Fibroblast of lung (primary cell): ENCODE measurements at regions not wholly inside any gene's neighbourhood (a gene's known extent, or its start where the extent isn't known, plus 50 kb on each side); places are given as distances from the start of the nearest gene placed in this dataset.

Source experiments
- DNase-seq, 2 donors: peaks; one replicate each; pipeline versions ENCODE4 v3.0.0 to v3.0.0-alpha.2; 2010; ENCODE audit warnings: low read depth in 2 of 2
- H2AFZ ChIP-seq: 2 replicates; pipeline ENCODE4 v1.5.1; 2012; ENCODE audit warnings: low read length, control low read depth, inconsistent platforms
- H3K27ac ChIP-seq: 2 replicates; pipeline ENCODE4 v1.5.1; 2011; ENCODE audit warnings: low read length, control low read depth; ENCODE audit not compliant: insufficient read depth
- H3K27me3 ChIP-seq: 2 replicates; pipeline ENCODE4 v1.5.1; 2011; ENCODE audit warnings: mild to moderate bottlenecking, low read length; ENCODE audit not compliant: control insufficient read depth, insufficient read depth
- H3K36me3 ChIP-seq: 2 replicates; pipeline ENCODE4 v1.5.1; 2011; ENCODE audit warnings: low read length; ENCODE audit not compliant: control insufficient read depth, insufficient read depth
- H3K4me1 ChIP-seq: 2 replicates; pipeline ENCODE4 v1.5.1; 2011; ENCODE audit warnings: low read length; ENCODE audit not compliant: control insufficient read depth, insufficient read depth; ENCODE audit errors: extremely low read depth
- H3K4me2 ChIP-seq: 2 replicates; pipeline ENCODE4 v1.5.1; 2011; ENCODE audit warnings: low read length, control low read depth; ENCODE audit not compliant: insufficient read depth; ENCODE audit errors: extremely low read depth
- H3K4me3 ChIP-seq, 4 experiments: fragments of 200-600 bp in 1 of 4; sonication (generic) in 1 of 4; replicated peaks in 1 of 4; 2 replicates each; pipeline ENCODE4 v1.5.1; 2011 to 2016; ENCODE audit warnings: low read length in 4 of 4, low read depth in 3 of 4, mild to moderate bottlenecking in 3 of 4, control low read depth in 2 of 4, inconsistent platforms in 1 of 4, mixed read lengths in 1 of 4; ENCODE audit not compliant: insufficient read depth in 1 of 4; ENCODE audit errors: control extremely low read depth in 1 of 4
- H3K79me2 ChIP-seq: 2 replicates; pipeline ENCODE4 v1.5.1; 2012; ENCODE audit warnings: mild to moderate bottlenecking, low read length, inconsistent platforms; ENCODE audit not compliant: control insufficient read depth, insufficient read depth
- H3K9ac ChIP-seq: 2 replicates; pipeline ENCODE4 v1.5.1; 2011; ENCODE audit warnings: mild to moderate bottlenecking, low read length, control low read depth; ENCODE audit not compliant: insufficient read depth
- H3K9me3 ChIP-seq: 2 replicates; pipeline ENCODE4 v1.5.1; 2012; ENCODE audit warnings: low read depth, low read length; ENCODE audit not compliant: control insufficient read depth, insufficient read depth
- H4K20me1 ChIP-seq: 2 replicates; pipeline ENCODE4 v1.5.1; 2011; ENCODE audit warnings: low read length; ENCODE audit not compliant: control insufficient read depth, insufficient read depth; ENCODE audit errors: extremely low read depth
- EZH2 ChIP-seq: IDR thresholded peaks from 2 replicates; pipeline ENCODE4 v1.5.1; 2012; ENCODE audit warnings: low read length, control low read depth, mild to moderate bottlenecking; ENCODE audit errors: missing control alignments
- TF ChIP-seq, protein P1 (sequence below), 2 donors: IDR thresholded peaks in 1 of 2; conservative IDR thresholded peaks in 1 of 2; 1 replicate in 1 of 2; 2 replicates in 1 of 2; pipeline ENCODE4 v1.5.1; 2011 to 2012; ENCODE audit warnings: low read length in 2 of 2, control low read depth in 1 of 2, inconsistent platforms in 1 of 2, low read depth in 1 of 2, mild to moderate bottlenecking in 1 of 2

DNA sequence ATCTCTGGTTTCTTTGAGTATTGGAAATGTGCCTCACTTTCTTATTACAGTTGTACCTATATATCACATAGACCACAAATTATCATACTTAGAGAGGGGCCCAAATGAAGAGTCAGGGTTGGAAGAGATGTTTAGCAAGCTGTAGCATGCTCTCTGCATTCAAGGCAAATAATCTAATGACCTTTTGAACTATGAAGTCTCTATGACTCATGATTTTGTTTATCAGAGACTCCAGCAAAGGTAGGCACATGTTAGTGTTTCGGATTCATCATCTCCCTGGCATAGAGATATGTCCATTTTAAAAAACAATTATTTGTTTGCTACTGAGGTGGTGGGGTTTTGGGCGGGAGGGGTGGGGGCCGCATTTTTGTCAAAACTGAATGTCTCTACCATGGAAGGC lies 2000.1 kb downstream of the EFNA5 start:
- Histone ChIP-seq H2AFZ (no peak overlapping the region), H4K20me1 (no peaks in the 10 kb centered on the region), H3K9ac (no peak overlapping the region)

DNA sequence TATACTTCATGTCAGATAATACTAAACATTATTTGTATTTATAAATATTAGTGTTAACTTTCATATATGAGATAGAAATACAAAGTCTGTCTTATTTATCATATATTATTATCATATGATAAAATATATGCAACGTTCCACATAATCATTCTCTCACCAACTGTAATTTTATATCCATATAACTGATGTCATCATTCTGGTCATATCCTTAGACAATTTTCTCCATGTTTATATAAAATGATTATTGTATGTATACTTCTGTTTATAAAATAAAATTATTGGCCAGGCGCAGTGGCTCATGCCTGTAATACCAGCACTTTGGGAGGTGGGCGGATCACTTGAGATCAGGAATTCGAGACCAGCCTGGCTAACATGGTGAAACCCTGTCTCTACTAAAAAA lies 2007.1 kb downstream of the EFNA5 start:
- TF ChIP-seq, protein P1, sequence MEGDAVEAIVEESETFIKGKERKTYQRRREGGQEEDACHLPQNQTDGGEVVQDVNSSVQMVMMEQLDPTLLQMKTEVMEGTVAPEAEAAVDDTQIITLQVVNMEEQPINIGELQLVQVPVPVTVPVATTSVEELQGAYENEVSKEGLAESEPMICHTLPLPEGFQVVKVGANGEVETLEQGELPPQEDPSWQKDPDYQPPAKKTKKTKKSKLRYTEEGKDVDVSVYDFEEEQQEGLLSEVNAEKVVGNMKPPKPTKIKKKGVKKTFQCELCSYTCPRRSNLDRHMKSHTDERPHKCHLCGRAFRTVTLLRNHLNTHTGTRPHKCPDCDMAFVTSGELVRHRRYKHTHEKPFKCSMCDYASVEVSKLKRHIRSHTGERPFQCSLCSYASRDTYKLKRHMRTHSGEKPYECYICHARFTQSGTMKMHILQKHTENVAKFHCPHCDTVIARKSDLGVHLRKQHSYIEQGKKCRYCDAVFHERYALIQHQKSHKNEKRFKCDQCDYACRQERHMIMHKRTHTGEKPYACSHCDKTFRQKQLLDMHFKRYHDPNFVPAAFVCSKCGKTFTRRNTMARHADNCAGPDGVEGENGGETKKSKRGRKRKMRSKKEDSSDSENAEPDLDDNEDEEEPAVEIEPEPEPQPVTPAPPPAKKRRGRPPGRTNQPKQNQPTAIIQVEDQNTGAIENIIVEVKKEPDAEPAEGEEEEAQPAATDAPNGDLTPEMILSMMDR (conservative IDR thresholded peaks at IDR 0.05 in 1 of 2, IDR thresholded peaks at IDR 0.05 in 1 of 2; ENCODE audit: low read depth in 1 of 2, low read length in 2 of 2) = no peak
- no peak for TF ChIP-seq EZH2
- Histone ChIP-seq H3K9ac (no peak overlapping the region), H3K36me3 (no peaks in the 10 kb centered on the region), H3K4me2 (no peak overlapping the region), H2AFZ (no peak overlapping the region), H3K79me2 (no peaks in the 10 kb centered on the region), H3K27ac (no peak overlapping the region), H3K4me1 (no peaks in the 10 kb centered on the region), H3K27me3 (no peaks in the 10 kb centered on the region), H4K20me1 (no peaks in the 10 kb centered on the region), H3K4me3 (no peak overlapping the region), H3K9me3 (no peaks in the 10 kb centered on the region)
- DNase-seq = no peak

More for the DNA sequence above, 2000.1 kb downstream of the EFNA5 start:
- Histone ChIP-seq H3K27ac (no peak overlapping the region), H3K4me3 (no peak overlapping the region), H3K36me3 (no peaks in the 10 kb centered on the region), H3K79me2 (no peaks in the 10 kb centered on the region), H3K9me3 (no peaks in the 10 kb centered on the region), H3K27me3 (no peaks in the 10 kb centered on the region), H3K4me1 (no peaks in the 10 kb centered on the region), H3K4me2 (no peak overlapping the region)
- no peak for TF ChIP-seq EZH2
- TF ChIP-seq, protein P1 (conservative IDR thresholded peaks at IDR 0.05 in 1 of 2, IDR thresholded peaks at IDR 0.05 in 1 of 2; ENCODE audit: low read depth in 1 of 2, low read length in 2 of 2) = no peak
- no peak for DNase-seq

DNA sequence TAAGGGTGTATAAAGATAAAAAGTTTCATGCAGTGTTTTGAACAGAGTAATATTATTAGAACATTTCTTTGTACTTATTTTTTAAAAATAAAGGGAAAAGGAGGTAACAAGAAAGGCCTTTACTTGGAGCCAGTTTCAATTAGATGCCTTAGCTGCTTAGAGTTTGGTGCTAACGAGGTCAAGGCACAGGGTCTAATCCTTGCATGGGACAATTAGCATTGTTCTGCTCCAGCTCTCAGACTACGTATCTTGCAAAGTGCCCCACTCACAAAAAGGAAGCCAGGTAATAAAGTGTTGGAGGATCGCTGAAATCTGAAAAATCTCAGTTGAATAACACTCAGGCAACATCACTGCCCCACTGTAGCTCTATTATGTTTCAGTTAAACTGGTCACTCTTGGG lies 2011.3 kb downstream of the EFNA5 start:
- no peak for DNase-seq
- no peak overlapping the region for H3K27ac ChIP-seq
- H3K4me2 ChIP-seq = no peak overlapping the region
- no peaks in the 10 kb centered on the region for H3K79me2 ChIP-seq
- H3K9me3 ChIP-seq = no peaks in the 10 kb centered on the region
- no peak overlapping the region for H3K4me3 ChIP-seq
- TF ChIP-seq, protein P1 (conservative IDR thresholded peaks at IDR 0.05 in 1 of 2, IDR thresholded peaks at IDR 0.05 in 1 of 2; ENCODE audit: low read depth in 1 of 2, low read length in 2 of 2) = no peak
- no peak for TF ChIP-seq EZH2
- no peak overlapping the region for H3K9ac ChIP-seq
- H4K20me1 ChIP-seq = no peaks in the 10 kb centered on the region
- H2AFZ ChIP-seq = no peak overlapping the region
- no peaks in the 10 kb centered on the region for H3K27me3 ChIP-seq
- no peaks in the 10 kb centered on the region for H3K36me3 ChIP-seq
- no peaks in the 10 kb centered on the region for H3K4me1 ChIP-seq
